HFF-Myc (cell line): ENCODE measurements at regions not wholly inside any gene's neighbourhood (a gene's known extent, or its start where the extent isn't known, plus 50 kb on each side); places are given as distances from the start of the nearest gene placed in this dataset.

Experiments
- DNase-seq: peaks from one replicate; pipeline ENCODE4 v3.0.0-alpha.2; 2011; ENCODE audit warnings: low read depth; ENCODE audit errors: extremely low read depth
- H3K4me3 ChIP-seq: replicated peaks from 2 replicates; pipeline ENCODE4 v1.5.1; 2011; ENCODE audit warnings: low read depth, mild to moderate bottlenecking, control low read depth, low read length
- TF ChIP-seq, protein P1 (sequence below): IDR thresholded peaks from 2 replicates; pipeline ENCODE4 v1.5.1; 2012; ENCODE audit warnings: mild to moderate bottlenecking, low read depth, low read length, control low read depth; ENCODE audit errors: missing control alignments

DNA sequence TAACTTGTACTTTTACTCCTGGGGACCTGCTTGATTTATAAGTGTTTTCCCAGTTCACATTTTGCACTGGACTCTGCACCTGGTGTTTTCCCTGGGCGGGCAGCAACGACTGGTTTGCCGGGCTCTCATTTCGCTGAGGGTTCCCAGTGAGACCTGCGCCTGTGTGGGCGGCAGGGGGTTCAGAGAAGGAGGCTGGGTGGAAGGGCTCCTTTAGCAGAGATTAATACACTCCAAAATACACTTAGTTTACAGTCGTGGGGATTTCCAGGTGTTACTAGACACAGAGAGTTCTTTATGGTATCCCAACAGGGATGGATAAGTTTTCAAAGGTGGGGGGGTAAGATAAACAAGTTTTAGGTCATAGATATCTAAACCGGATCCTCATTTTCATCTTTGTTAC is 53.0 kb upstream of the SHISA3 start:
- DNase-seq = no peak
- H3K4me3 ChIP-seq = no peak overlapping the region
- TF ChIP-seq, protein P1, sequence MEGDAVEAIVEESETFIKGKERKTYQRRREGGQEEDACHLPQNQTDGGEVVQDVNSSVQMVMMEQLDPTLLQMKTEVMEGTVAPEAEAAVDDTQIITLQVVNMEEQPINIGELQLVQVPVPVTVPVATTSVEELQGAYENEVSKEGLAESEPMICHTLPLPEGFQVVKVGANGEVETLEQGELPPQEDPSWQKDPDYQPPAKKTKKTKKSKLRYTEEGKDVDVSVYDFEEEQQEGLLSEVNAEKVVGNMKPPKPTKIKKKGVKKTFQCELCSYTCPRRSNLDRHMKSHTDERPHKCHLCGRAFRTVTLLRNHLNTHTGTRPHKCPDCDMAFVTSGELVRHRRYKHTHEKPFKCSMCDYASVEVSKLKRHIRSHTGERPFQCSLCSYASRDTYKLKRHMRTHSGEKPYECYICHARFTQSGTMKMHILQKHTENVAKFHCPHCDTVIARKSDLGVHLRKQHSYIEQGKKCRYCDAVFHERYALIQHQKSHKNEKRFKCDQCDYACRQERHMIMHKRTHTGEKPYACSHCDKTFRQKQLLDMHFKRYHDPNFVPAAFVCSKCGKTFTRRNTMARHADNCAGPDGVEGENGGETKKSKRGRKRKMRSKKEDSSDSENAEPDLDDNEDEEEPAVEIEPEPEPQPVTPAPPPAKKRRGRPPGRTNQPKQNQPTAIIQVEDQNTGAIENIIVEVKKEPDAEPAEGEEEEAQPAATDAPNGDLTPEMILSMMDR = no peak

DNA sequence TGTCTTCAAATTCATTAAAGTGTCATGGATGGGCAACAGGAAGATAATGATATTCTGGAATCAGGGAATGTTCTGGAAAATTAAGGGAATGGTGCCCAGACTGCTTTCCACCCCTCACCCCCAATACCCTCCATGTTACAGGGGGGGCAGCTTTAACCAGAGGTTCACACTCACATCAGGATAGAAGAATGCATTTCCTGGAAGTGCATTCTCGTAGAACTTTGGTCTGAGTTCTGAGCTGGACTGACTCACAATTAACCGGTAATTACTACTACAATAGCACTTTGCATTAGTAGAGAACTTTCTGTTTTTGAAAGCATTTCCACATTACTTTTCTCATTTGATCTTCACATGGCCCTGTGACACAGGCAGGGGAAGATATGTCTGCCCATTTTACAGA is 52.5 kb upstream of the SHISA3 start:
- TF ChIP-seq, protein P1 = no peak
- no peak for DNase-seq
- H3K4me3 ChIP-seq = no peak overlapping the region

DNA sequence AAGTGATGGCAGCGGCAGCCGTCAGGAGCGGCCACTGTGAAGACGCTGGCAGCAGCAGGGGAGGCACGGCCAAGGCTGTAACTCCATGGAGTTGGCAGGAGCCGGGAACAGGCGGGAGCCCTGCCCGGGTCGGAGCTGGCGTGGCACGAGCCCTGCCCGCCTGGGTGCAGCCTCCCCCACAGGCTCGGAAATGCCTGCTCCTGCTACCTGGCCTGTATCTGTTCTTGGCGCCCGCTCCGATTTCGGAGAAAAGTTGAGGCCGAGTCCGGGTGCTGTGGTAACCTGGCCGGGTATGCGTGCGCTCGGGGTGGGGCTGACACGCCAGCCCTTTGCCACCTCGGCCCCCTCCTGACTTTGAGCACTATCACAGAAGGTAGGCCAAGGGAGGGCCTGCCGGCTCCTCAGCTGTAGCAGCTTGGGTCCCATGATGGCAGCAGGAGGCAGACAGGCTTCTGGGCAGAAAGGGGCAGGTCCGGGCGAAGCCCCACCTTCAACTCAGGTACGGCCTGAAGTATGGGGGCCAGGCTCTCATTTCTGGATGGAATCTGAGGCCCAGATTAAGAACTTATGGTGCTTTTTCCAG is 51.2 kb upstream of the SHISA3 start:
- DNase-seq = no peak
- TF ChIP-seq, protein P1 = no peak
- H3K4me3 ChIP-seq = no peak overlapping the region

DNA sequence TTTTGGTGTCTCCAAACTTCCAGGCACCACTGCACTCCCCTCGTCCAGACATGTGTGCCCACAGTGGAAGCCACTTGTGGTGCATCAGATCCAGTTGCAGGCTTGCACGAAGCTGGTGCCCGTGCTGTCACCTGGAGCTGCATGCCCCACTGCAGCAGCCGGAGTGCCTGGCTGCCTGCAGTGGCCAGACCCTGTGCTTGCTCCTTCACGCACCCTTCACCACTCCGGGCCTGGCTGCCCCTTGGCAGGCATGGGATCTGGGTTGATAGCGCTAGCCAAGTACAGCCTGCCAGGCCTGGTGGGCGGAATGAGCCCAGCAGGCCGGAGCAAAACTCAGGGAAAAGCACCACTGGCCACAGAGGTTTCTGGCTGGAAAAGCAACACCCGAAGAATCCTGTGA is 50.2 kb upstream of the SHISA3 start:
- no peak overlapping the region for H3K4me3 ChIP-seq
- no peak for DNase-seq
- TF ChIP-seq, protein P1 = no peak
